ENCODE measurements at regions not wholly inside any gene's neighbourhood (a gene's known extent, or its start where the extent isn't known, plus 50 kb on each side); places are given as distances from the start of the nearest gene placed in this dataset.

- no peak overlapping the region for H3K4me2 ChIP-seq (ENCODE audit: insufficient read depth, low read length, poor library complexity, severe bottlenecking)
- H3K4ac ChIP-seq (ENCODE audit: low read length): no peak overlapping the region
- H2BK15ac ChIP-seq (ENCODE audit: low read length): no peak overlapping the region
- H3K23ac ChIP-seq (ENCODE audit: low read depth, low read length, poor library complexity): no peak overlapping the region
- no peaks in the 10 kb centered on the region for H3K27me3 ChIP-seq (ENCODE audit: control insufficient read depth in 3 of 3, insufficient read depth in 3 of 3, low read depth in 1 of 3, low read length in 3 of 3)
- no peak overlapping the region for H3K14ac ChIP-seq (ENCODE audit: low read length)
- no peak overlapping the region for H2AK5ac ChIP-seq (ENCODE audit: low read depth, low read length)
- H3K36me3 ChIP-seq (replicated peaks in 1 of 2; ENCODE audit: control insufficient read depth in 2 of 2, insufficient read depth in 2 of 2, low read length in 2 of 2): no peaks in the 10 kb centered on the region
- no peak overlapping the region for H3K27ac ChIP-seq (replicated peaks; ENCODE audit: low read length)
- WGBS, 2 donors (ENCODE audit: extremely low coverage in 2 of 2, insufficient read length in 2 of 2, insufficient replicate concordance in 1 of 2): no CpG with 5 or more reads among the region's 2 CpGs
- H3K4me3 ChIP-seq (ENCODE audit: low read length in 2 of 2): no peak overlapping the region
- DNase-seq (ENCODE audit: low spot score): no peak
- H2BK12ac ChIP-seq (ENCODE audit: low read length): no peak overlapping the region
- H2AFZ ChIP-seq (ENCODE audit: low read length): no peak overlapping the region
- H3K4me1 ChIP-seq (ENCODE audit: control insufficient read depth in 2 of 2, insufficient read depth in 1 of 2, low read depth in 1 of 2, low read length in 2 of 2): no peaks in the 10 kb centered on the region
- no peaks in the 10 kb centered on the region for H3K9me3 ChIP-seq (replicated peaks in 1 of 2; ENCODE audit: control insufficient read depth in 2 of 2, insufficient read depth in 1 of 2, low read depth in 1 of 2, low read length in 2 of 2)
- H2BK120ac ChIP-seq (ENCODE audit: low read depth, low read length): no peak overlapping the region
- H3K79me1 ChIP-seq (ENCODE audit: low read depth, low read length): no peaks in the 10 kb centered on the region
- H4K8ac ChIP-seq (ENCODE audit: low read depth, low read length): no peak overlapping the region
- H3K9ac ChIP-seq (ENCODE audit: low read depth, low read length, poor library complexity): no peak overlapping the region
- H3K18ac ChIP-seq (ENCODE audit: low read length): no peak overlapping the region
- no peak overlapping the region for H4K91ac ChIP-seq (ENCODE audit: low read depth, low read length, poor library complexity)
- no peak overlapping the region for H2BK5ac ChIP-seq (ENCODE audit: low read length)
Measured at GRCh38 chr2:198968545-198968944, 489.2 kb downstream of the SATB2 start.

GRCh38 chr2:198966269-198966668 lies 491.5 kb downstream of the SATB2 start:
- H3K23ac ChIP-seq (ENCODE audit: low read depth, low read length, poor library complexity): no peak overlapping the region
- H3K4me2 ChIP-seq (ENCODE audit: insufficient read depth, low read length, poor library complexity, severe bottlenecking): no peak overlapping the region
- H3K27me3 ChIP-seq (ENCODE audit: control insufficient read depth in 3 of 3, insufficient read depth in 3 of 3, low read depth in 1 of 3, low read length in 3 of 3): no peaks in the 10 kb centered on the region
- H3K27ac ChIP-seq (replicated peaks; ENCODE audit: low read length): no peak overlapping the region
- no peak overlapping the region for H2BK12ac ChIP-seq (ENCODE audit: low read length)
- H3K18ac ChIP-seq (ENCODE audit: low read length): no peak overlapping the region
- no peaks in the 10 kb centered on the region for H3K9me3 ChIP-seq (replicated peaks in 1 of 2; ENCODE audit: control insufficient read depth in 2 of 2, insufficient read depth in 1 of 2, low read depth in 1 of 2, low read length in 2 of 2)
- no peak overlapping the region for H3K9ac ChIP-seq (ENCODE audit: low read depth, low read length, poor library complexity)
- H4K91ac ChIP-seq (ENCODE audit: low read depth, low read length, poor library complexity): no peak overlapping the region
- H3K14ac ChIP-seq (ENCODE audit: low read length): no peak overlapping the region
- H2AFZ ChIP-seq (ENCODE audit: low read length): no peak overlapping the region
- no peak overlapping the region for H3K4ac ChIP-seq (ENCODE audit: low read length)
- H2BK15ac ChIP-seq (ENCODE audit: low read length): no peak overlapping the region
- no peak overlapping the region for H2AK5ac ChIP-seq (ENCODE audit: low read depth, low read length)
- DNase-seq (ENCODE audit: low spot score): no peak
- no peak overlapping the region for H4K8ac ChIP-seq (ENCODE audit: low read depth, low read length)
- H3K4me3 ChIP-seq (ENCODE audit: low read length in 2 of 2): no peak overlapping the region
- no peaks in the 10 kb centered on the region for H3K79me1 ChIP-seq (ENCODE audit: low read depth, low read length)
- no peaks in the 10 kb centered on the region for H3K36me3 ChIP-seq (replicated peaks in 1 of 2; ENCODE audit: control insufficient read depth in 2 of 2, insufficient read depth in 2 of 2, low read length in 2 of 2)
- no peak overlapping the region for H2BK5ac ChIP-seq (ENCODE audit: low read length)
- no peaks in the 10 kb centered on the region for H3K4me1 ChIP-seq (ENCODE audit: control insufficient read depth in 2 of 2, insufficient read depth in 1 of 2, low read depth in 1 of 2, low read length in 2 of 2)
- no peak overlapping the region for H2BK120ac ChIP-seq (ENCODE audit: low read depth, low read length)

GRCh38 chr2:198961547-198961946 lies 496.2 kb downstream of the SATB2 start:
- no peak for DNase-seq (ENCODE audit: low spot score)
- Histone ChIP-seq H3K4me1 (ENCODE audit: control insufficient read depth in 2 of 2, insufficient read depth in 1 of 2, low read depth in 1 of 2, low read length in 2 of 2) (no peaks in the 10 kb centered on the region), H3K4ac (ENCODE audit: low read length) (no peak overlapping the region), H3K27ac (replicated peaks; ENCODE audit: low read length) (no peak overlapping the region), H2BK15ac (ENCODE audit: low read length) (no peak overlapping the region), H2BK12ac (ENCODE audit: low read length) (no peak overlapping the region), H3K4me2 (ENCODE audit: insufficient read depth, low read length, poor library complexity, severe bottlenecking) (no peak overlapping the region), H3K14ac (ENCODE audit: low read length) (no peak overlapping the region), H3K4me3 (ENCODE audit: low read length in 2 of 2) (no peak overlapping the region), H3K9me3 (replicated peaks in 1 of 2; ENCODE audit: control insufficient read depth in 2 of 2, insufficient read depth in 1 of 2, low read depth in 1 of 2, low read length in 2 of 2) (no peaks in the 10 kb centered on the region), H3K36me3 (replicated peaks in 1 of 2; ENCODE audit: control insufficient read depth in 2 of 2, insufficient read depth in 2 of 2, low read length in 2 of 2) (no peaks in the 10 kb centered on the region), H2AFZ (ENCODE audit: low read length) (no peak overlapping the region), H2AK5ac (ENCODE audit: low read depth, low read length) (no peak overlapping the region), H2BK120ac (ENCODE audit: low read depth, low read length) (no peak overlapping the region), H2BK5ac (ENCODE audit: low read length) (no peak overlapping the region), H4K91ac (ENCODE audit: low read depth, low read length, poor library complexity) (no peak overlapping the region), H4K8ac (ENCODE audit: low read depth, low read length) (no peak overlapping the region), H3K79me1 (ENCODE audit: low read depth, low read length) (no peaks in the 10 kb centered on the region), H3K9ac (ENCODE audit: low read depth, low read length, poor library complexity) (no peak overlapping the region), H3K23ac (ENCODE audit: low read depth, low read length, poor library complexity) (no peak overlapping the region), H3K27me3 (ENCODE audit: control insufficient read depth in 3 of 3, insufficient read depth in 3 of 3, low read depth in 1 of 3, low read length in 3 of 3) (no peaks in the 10 kb centered on the region), H3K18ac (ENCODE audit: low read length) (no peak overlapping the region)

GRCh38 chr2:198957181-198957580 lies 500.6 kb downstream of the SATB2 start:
- Histone ChIP-seq H3K36me3 (replicated peaks in 1 of 2; ENCODE audit: control insufficient read depth in 2 of 2, insufficient read depth in 2 of 2, low read length in 2 of 2) (no peaks in the 10 kb centered on the region), H3K14ac (ENCODE audit: low read length) (no peak overlapping the region), H3K9ac (ENCODE audit: low read depth, low read length, poor library complexity) (no peak overlapping the region), H3K23ac (ENCODE audit: low read depth, low read length, poor library complexity) (no peak overlapping the region), H2BK120ac (ENCODE audit: low read depth, low read length) (no peak overlapping the region), H3K79me1 (ENCODE audit: low read depth, low read length) (no peaks in the 10 kb centered on the region), H3K4ac (ENCODE audit: low read length) (no peak overlapping the region), H2BK5ac (ENCODE audit: low read length) (no peak overlapping the region), H3K9me3 (replicated peaks in 1 of 2; ENCODE audit: control insufficient read depth in 2 of 2, insufficient read depth in 1 of 2, low read depth in 1 of 2, low read length in 2 of 2) (no peaks in the 10 kb centered on the region), H3K18ac (ENCODE audit: low read length) (no peak overlapping the region), H3K27me3 (ENCODE audit: control insufficient read depth in 3 of 3, insufficient read depth in 3 of 3, low read depth in 1 of 3, low read length in 3 of 3) (no peaks in the 10 kb centered on the region), H3K4me1 (ENCODE audit: control insufficient read depth in 2 of 2, insufficient read depth in 1 of 2, low read depth in 1 of 2, low read length in 2 of 2) (no peaks in the 10 kb centered on the region), H2BK15ac (ENCODE audit: low read length) (no peak overlapping the region), H2AK5ac (ENCODE audit: low read depth, low read length) (no peak overlapping the region), H2BK12ac (ENCODE audit: low read length) (no peak overlapping the region), H4K91ac (ENCODE audit: low read depth, low read length, poor library complexity) (no peak overlapping the region), H3K4me3 (ENCODE audit: low read length in 2 of 2) (no peak overlapping the region), H4K8ac (ENCODE audit: low read depth, low read length) (no peak overlapping the region), H2AFZ (ENCODE audit: low read length) (no peak overlapping the region), H3K4me2 (ENCODE audit: insufficient read depth, low read length, poor library complexity, severe bottlenecking) (no peak overlapping the region), H3K27ac (replicated peaks; ENCODE audit: low read length) (no peak overlapping the region)
- DNase-seq (ENCODE audit: low spot score): no peak
- no CpG with 5 or more reads among the region's 1 CpG for WGBS, 2 donors (ENCODE audit: extremely low coverage in 2 of 2, insufficient read length in 2 of 2, insufficient replicate concordance in 1 of 2)
